Transverse colon (tissue), 3 donors: ENCODE measurements at regions not wholly inside any gene's neighbourhood (a gene's known extent, or its start where the extent isn't known, plus 50 kb on each side); places are given as distances from the start of the nearest gene placed in this dataset.

Experiments
- EP300 ChIP-seq: sonication (generic); formaldehyde crosslinking; IDR thresholded peaks from one replicate; pipeline ENCODE4 v1.6.1; 2017; ENCODE audit warnings: antibody characterized with exemption, low read depth
- TF ChIP-seq, protein P1 (sequence below), 5 experiments: fragments of 200-600 bp in 3 of 5; fragments of 450-650 bp in 2 of 5; sonication (generic) in 3 of 5; IDR thresholded peaks; 1 replicate in 2 of 5; 2 replicates in 3 of 5; pipeline ENCODE4 v1.5.1; 2016 to 2017; ENCODE audit warnings: antibody characterized with exemption in 5 of 5, inconsistent platforms in 3 of 5, mild to moderate bottlenecking in 2 of 5, moderate library complexity in 1 of 5

DNA sequence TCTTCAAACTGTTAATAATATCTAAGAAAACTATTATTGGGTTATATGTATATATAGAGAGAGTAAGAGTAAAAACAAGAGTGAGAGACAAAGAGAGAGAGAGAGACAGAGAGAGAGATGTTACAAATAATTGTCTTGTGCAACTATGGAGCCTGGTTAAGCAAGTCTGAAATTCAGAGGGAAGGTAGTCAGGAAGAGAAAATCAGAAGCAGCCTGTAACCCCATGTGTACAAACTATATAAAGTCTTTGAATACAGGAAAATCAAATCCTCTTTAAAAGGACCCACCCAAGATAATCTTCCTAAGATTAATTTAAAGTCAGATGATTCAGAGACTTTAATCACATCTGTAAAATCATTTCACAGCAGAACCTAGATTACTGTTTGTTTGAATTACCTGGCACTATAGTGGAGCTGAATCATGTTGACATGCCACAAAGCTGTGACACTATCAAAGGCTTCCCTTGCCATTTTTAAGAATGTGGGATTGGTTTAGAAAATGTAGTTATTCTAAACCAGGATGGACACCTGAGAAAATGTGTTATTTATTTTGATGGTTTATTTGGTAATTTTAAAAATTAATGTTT lies 301.7 kb upstream of the FSIP2 start:
- TF ChIP-seq, protein P1, sequence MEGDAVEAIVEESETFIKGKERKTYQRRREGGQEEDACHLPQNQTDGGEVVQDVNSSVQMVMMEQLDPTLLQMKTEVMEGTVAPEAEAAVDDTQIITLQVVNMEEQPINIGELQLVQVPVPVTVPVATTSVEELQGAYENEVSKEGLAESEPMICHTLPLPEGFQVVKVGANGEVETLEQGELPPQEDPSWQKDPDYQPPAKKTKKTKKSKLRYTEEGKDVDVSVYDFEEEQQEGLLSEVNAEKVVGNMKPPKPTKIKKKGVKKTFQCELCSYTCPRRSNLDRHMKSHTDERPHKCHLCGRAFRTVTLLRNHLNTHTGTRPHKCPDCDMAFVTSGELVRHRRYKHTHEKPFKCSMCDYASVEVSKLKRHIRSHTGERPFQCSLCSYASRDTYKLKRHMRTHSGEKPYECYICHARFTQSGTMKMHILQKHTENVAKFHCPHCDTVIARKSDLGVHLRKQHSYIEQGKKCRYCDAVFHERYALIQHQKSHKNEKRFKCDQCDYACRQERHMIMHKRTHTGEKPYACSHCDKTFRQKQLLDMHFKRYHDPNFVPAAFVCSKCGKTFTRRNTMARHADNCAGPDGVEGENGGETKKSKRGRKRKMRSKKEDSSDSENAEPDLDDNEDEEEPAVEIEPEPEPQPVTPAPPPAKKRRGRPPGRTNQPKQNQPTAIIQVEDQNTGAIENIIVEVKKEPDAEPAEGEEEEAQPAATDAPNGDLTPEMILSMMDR (IDR thresholded peaks at IDR 0.05): no peak
- TF ChIP-seq EP300: no peak
